HG03095 (cell line): ENCODE measurements at regions not wholly inside any gene's neighbourhood (a gene's known extent, or its start where the extent isn't known, plus 50 kb on each side); places are given as distances from the start of the nearest gene placed in this dataset.
"Not testable (repeated sequence)": the region's sequence is repeated elsewhere in the genome, so short reads cannot be mapped to it uniquely, and the experiment has no call there.

Experiments used
- ATAC-seq: cut with Tn5 transposase; IDR thresholded peaks from one replicate; pipeline ENCODE4 v1.9.1; 2021; ENCODE audit warnings: moderate library complexity; ENCODE audit not compliant: unreplicated experiment

- no peak for ATAC-seq
Measured at GRCh38 chr12:91289906-91290305, 107.3 kb upstream of the DCN start.

DNA sequence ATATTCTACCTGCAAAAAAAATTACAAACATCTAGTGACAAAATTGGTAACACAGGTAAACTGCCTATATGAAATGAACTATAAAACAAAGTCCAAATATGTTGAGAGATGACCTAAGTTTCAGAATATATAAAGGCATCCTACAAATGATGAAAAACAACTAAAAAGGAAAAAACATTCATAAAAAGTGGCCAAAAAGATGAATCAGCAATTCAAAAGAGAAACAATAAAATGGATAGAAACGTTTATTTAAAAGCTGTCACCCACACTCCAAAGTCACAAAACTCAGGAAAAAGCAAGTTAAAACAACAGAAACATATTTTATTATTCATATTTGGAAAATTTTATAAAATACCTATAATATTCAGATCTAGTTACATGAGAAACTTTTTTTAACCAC, 106.5 kb upstream of the DCN start:
- no peak for ATAC-seq

GRCh38 chr12:91287753-91288152, 105.1 kb upstream of the DCN start:
- ATAC-seq: no peak

GRCh38 chr12:91278126-91278525, 95.5 kb upstream of the DCN start:
- ATAC-seq: no peak

GRCh38 chr12:91276509-91276908, 93.9 kb upstream of the DCN start:
- ATAC-seq: no peak

DNA sequence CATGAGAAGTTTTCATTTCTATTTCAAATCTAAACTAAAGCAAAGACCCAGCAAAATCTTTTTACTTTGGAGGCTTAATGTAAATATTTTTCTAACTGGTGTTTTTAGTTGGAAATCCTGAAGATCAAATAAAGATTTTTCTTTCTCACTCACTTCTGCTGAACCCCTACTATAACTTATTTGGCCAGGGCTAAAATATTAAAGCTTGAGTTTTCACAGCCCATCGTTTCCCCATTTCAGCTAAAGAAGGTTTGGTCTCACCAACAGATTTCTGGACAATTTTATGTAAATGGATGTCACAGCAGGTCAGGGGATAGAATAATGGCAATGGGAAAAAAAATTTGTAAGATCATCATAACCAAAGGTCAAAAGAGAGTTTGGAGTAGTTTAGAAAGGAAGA, 92.7 kb upstream of the DCN start:
- ATAC-seq: no peak

- no peak for ATAC-seq
Measured at GRCh38 chr12:91274916-91275315, 92.3 kb upstream of the DCN start.

GRCh38 chr12:91273560-91273959, 90.9 kb upstream of the DCN start:
- ATAC-seq: no peak

GRCh38 chr12:91272461-91273063, 89.9 kb upstream of the DCN start:
- ATAC-seq: no peak

GRCh38 chr12:91271185-91271584, 88.6 kb upstream of the DCN start:
- ATAC-seq: no peak

DNA sequence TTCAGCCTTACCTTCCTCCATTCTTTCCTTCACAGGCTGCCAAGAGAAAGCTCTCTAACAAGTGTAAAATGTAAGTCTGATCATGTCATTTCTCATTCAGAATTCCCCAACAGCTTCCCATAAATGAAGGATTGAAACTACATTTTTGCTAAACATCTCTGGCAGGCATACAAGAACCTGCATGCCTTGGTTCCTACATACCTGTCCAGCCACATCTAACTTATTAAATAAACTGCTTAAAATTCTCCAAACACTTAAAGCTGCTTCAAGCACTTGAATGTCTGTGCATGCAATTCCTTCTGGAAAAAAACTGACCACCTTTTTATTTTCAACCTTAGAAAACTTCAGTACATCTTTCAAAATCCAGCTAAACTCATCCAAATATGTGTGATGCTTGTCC, 84.4 kb upstream of the DCN start:
- ATAC-seq: no peak

DNA sequence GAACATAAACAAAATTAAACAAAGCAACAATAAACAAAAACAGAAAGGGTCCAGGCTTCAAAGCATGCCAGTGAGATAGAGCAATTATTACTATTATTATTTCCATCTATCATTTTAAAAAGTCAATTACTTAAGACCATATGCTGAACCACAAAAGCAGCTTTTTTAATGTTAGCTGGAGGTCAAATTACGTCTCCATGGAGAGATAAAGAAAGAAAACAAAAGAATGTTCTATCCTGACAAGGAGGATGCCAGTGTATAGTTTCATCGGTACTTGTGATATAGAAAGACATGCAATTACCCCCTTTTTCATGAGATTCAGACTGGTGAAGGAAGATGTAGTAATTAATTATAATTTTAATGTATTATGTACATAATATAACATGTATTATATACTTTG, 81.6 kb upstream of the DCN start:
- ATAC-seq: no peak

DNA sequence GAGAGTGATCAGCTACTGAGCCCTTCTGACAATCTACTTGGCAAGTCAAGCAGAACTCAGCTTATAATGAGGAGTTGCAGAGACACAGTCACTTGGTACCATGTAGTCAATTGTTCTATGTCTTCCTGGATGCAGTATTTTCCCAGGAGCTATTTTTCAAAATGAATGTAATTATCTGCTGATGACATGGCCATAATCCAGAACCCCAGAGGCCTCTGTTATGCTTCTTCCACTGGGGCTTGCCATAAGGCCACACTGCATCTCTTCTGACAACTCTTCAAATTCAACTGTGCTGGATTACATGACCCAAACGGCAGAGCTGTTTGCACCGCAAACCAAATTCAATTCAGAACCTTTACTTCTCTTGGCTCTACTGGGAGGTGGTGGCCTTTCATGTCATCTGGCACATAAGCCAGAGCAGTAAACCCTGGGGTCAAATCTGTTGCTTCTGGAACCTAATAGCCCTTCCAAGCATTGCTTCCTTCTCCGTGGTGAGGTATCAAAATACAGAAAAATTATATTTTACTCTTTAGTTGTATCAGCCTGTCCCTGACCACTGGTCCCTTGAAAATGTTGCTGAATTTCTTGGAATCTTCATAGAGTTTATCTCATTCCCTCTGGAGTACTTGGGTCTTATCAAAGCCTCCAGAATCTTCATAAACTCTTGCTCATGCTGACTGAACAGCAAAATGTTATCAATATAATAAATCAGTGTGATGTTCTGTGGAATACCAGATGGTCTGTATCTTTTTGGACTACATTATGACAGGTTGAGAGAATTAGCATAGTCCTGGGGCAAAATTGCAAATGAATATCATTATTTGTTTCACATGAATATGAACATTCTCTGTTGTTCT, 79.4 kb upstream of the DCN start:
- ATAC-seq: no peak

- ATAC-seq: no peak
Measured at GRCh38 chr12:91256411-91256810, 73.8 kb upstream of the DCN start.

DNA sequence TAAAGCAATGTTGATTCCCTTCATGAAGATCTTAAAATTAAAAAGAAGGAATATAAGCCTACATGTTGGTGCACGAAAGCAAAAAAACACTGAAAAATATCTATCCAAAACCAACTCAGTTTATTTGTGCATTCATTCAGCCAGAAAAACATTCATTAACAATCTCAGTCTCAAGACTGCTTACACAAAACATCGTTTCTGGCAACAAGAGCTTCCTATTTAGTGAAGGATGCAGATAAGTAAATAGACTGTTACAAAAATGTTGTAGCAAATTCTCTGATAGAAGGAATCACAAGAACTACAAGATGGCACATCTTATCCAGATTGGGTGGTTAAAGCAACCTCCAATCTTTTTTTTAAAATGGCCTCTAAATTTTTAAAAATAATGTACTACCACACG, 69.7 kb upstream of the DCN start:
- no peak for ATAC-seq

DNA sequence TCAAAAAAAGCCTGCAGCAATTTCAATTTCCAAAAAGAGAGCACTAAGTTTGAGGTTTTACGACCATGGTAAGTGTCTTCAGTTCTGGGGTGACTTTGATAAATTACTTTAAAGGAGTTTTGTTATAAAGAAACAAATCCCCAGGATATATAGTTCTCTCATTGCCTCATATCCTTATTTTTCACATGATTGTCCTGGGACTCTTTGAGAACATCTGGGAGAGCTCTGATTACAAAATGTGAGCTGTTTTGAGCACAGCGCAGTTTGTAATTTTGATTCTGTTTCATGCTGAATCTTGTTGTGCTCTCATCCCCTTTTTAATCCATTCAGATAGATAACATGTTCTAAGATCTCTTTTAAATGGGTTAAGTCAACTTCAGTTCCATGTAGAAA, 67.7 kb upstream of the DCN start:
- no peak for ATAC-seq

DNA sequence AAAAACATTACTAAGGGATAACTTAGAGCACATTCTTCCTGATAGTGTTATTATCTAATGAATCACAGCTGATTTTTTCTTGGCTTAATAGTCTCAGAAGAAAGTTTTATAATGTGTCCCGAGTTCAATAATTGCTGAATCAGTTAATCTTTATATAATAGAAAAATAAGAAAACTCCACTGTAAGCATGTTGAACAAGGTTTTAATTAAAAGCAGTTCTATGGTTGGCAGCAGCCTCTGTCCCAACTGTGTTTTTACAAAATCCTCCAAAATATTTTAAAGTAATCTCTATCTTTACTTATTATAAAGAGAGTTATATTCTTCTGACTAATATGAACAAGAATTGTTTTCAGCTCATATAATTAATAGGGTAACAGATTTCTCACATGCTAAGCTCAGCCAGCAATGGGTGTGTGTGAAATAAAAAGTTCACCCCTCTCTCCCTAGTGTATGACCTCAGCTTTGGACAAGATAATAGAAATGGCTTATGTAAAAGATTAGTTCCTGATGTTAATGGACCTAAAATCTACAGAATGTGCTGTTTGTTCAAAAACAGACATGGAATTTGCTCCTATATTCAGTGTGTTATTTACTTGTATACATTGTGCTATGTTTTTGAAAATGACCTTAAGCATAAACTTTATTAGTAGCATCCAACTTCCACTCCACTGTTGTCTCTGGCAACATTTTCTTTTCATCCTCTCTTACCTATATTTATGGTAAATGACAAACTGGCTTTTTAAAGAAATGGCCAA, 67.1 kb upstream of the DCN start:
- no peak for ATAC-seq

GRCh38 chr12:91249054-91249453, 66.4 kb upstream of the DCN start:
- ATAC-seq: no peak

DNA sequence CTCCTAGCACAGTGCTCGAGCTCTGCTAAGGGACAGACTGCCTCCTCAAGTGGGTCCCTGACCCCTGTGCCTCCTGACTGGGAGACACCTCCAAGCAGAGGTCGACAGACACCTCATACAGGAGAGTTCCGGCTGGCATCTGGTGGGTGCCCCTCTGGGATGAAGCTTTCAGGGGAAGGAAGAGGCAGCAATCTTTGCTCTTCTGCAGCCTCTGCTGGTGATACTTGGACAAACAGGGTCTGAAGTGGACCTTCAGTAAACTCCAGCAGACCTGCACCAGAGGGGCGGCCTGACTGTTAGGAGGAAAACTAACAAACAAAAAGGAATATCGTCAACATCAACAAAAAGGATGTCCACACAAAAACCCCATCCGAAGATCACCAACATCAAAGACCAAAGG, 60.6 kb upstream of the DCN start:
- not testable (repeated sequence) for ATAC-seq

DNA sequence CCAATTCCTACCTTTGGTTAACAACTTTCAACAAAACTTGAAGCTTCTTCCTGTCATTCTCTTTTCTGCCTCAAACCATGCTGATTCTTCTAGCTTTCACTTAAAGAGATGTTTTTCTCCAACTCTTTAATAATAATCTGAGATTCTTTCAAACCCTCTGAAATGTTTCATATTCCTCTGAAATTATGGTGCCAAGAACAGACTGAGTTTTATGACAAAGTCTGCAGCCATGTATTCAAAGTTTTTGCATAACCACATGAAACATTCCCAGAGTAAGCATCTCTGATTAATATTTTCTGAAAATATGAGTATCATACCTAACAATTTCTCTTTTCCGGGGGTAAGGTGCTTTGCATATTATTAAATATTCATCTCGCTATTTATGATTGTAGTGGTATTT, 59.1 kb upstream of the DCN start:
- ATAC-seq: no peak

- ATAC-seq: no peak
Measured at GRCh38 chr12:91240386-91241095, 57.9 kb upstream of the DCN start.
